Fibroblast of lung (primary cell): ENCODE measurements at regions not wholly inside any gene's neighbourhood (a gene's known extent, or its start where the extent isn't known, plus 50 kb on each side); places are given as distances from the start of the nearest gene placed in this dataset.
A peak's percentile ranks its signal among the peaks of the same experiment; 100 is the strongest.

Source experiments
- DNase-seq, 2 donors: peaks; one replicate each; pipeline versions ENCODE4 v3.0.0 to v3.0.0-alpha.2; 2010; ENCODE audit warnings: low read depth in 2 of 2
- H2AFZ ChIP-seq: 2 replicates; pipeline ENCODE4 v1.5.1; 2012; ENCODE audit warnings: low read length, control low read depth, inconsistent platforms
- H3K27ac ChIP-seq: 2 replicates; pipeline ENCODE4 v1.5.1; 2011; ENCODE audit warnings: low read length, control low read depth; ENCODE audit not compliant: insufficient read depth
- H3K27me3 ChIP-seq: 2 replicates; pipeline ENCODE4 v1.5.1; 2011; ENCODE audit warnings: mild to moderate bottlenecking, low read length; ENCODE audit not compliant: control insufficient read depth, insufficient read depth
- H3K36me3 ChIP-seq: 2 replicates; pipeline ENCODE4 v1.5.1; 2011; ENCODE audit warnings: low read length; ENCODE audit not compliant: control insufficient read depth, insufficient read depth
- H3K4me1 ChIP-seq: 2 replicates; pipeline ENCODE4 v1.5.1; 2011; ENCODE audit warnings: low read length; ENCODE audit not compliant: control insufficient read depth, insufficient read depth; ENCODE audit errors: extremely low read depth
- H3K4me2 ChIP-seq: 2 replicates; pipeline ENCODE4 v1.5.1; 2011; ENCODE audit warnings: low read length, control low read depth; ENCODE audit not compliant: insufficient read depth; ENCODE audit errors: extremely low read depth
- H3K4me3 ChIP-seq, 4 experiments: fragments of 200-600 bp in 1 of 4; sonication (generic) in 1 of 4; replicated peaks in 1 of 4; 2 replicates each; pipeline ENCODE4 v1.5.1; 2011 to 2016; ENCODE audit warnings: low read length in 4 of 4, low read depth in 3 of 4, mild to moderate bottlenecking in 3 of 4, control low read depth in 2 of 4, inconsistent platforms in 1 of 4, mixed read lengths in 1 of 4; ENCODE audit not compliant: insufficient read depth in 1 of 4; ENCODE audit errors: control extremely low read depth in 1 of 4
- H3K79me2 ChIP-seq: 2 replicates; pipeline ENCODE4 v1.5.1; 2012; ENCODE audit warnings: mild to moderate bottlenecking, low read length, inconsistent platforms; ENCODE audit not compliant: control insufficient read depth, insufficient read depth
- H3K9ac ChIP-seq: 2 replicates; pipeline ENCODE4 v1.5.1; 2011; ENCODE audit warnings: mild to moderate bottlenecking, low read length, control low read depth; ENCODE audit not compliant: insufficient read depth
- H3K9me3 ChIP-seq: 2 replicates; pipeline ENCODE4 v1.5.1; 2012; ENCODE audit warnings: low read depth, low read length; ENCODE audit not compliant: control insufficient read depth, insufficient read depth
- H4K20me1 ChIP-seq: 2 replicates; pipeline ENCODE4 v1.5.1; 2011; ENCODE audit warnings: low read length; ENCODE audit not compliant: control insufficient read depth, insufficient read depth; ENCODE audit errors: extremely low read depth
- EZH2 ChIP-seq: IDR thresholded peaks from 2 replicates; pipeline ENCODE4 v1.5.1; 2012; ENCODE audit warnings: low read length, control low read depth, mild to moderate bottlenecking; ENCODE audit errors: missing control alignments
- TF ChIP-seq, protein P1 (sequence below), 2 donors: IDR thresholded peaks in 1 of 2; conservative IDR thresholded peaks in 1 of 2; 1 replicate in 1 of 2; 2 replicates in 1 of 2; pipeline ENCODE4 v1.5.1; 2011 to 2012; ENCODE audit warnings: low read length in 2 of 2, control low read depth in 1 of 2, inconsistent platforms in 1 of 2, low read depth in 1 of 2, mild to moderate bottlenecking in 1 of 2

DNA sequence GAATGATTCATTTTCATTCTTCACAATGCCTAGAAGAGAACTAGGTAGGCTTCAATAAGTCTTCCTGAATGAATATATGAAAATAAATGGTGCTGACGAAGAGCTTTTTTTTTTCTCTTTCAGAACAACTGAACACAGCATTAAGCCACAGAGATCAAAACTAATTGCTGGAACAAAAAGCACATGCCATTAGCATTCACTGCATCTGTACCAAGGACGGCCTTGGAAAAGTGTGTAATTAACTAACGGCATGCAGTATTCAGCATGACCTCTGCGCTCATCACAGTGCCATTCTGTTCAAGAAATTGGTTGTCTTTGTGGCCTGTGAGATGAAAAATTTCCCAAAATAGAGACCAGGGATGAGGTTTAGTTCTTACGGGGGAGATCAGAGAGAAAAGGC is 99.3 kb downstream of the NUDT12 start:
- TF ChIP-seq EZH2, result no peak
- TF ChIP-seq, protein P1, sequence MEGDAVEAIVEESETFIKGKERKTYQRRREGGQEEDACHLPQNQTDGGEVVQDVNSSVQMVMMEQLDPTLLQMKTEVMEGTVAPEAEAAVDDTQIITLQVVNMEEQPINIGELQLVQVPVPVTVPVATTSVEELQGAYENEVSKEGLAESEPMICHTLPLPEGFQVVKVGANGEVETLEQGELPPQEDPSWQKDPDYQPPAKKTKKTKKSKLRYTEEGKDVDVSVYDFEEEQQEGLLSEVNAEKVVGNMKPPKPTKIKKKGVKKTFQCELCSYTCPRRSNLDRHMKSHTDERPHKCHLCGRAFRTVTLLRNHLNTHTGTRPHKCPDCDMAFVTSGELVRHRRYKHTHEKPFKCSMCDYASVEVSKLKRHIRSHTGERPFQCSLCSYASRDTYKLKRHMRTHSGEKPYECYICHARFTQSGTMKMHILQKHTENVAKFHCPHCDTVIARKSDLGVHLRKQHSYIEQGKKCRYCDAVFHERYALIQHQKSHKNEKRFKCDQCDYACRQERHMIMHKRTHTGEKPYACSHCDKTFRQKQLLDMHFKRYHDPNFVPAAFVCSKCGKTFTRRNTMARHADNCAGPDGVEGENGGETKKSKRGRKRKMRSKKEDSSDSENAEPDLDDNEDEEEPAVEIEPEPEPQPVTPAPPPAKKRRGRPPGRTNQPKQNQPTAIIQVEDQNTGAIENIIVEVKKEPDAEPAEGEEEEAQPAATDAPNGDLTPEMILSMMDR (conservative IDR thresholded peaks at IDR 0.05 in 1 of 2, IDR thresholded peaks at IDR 0.05 in 1 of 2; ENCODE audit: low read depth in 1 of 2, low read length in 2 of 2), result no peak
- H3K36me3 ChIP-seq, result no peaks in the 10 kb centered on the region
- no peak overlapping the region for H3K4me2 ChIP-seq
- H3K9ac ChIP-seq, result no peak overlapping the region
- no peaks in the 10 kb centered on the region for H3K79me2 ChIP-seq
- H3K9me3 ChIP-seq, result no peaks in the 10 kb centered on the region
- H3K4me1 ChIP-seq, result peaks cover 6% of the 10 kb centered on the region
- H2AFZ ChIP-seq, result no peak overlapping the region
- peak in 1 of 2 donors; percentile 32 for DNase-seq
- no peak overlapping the region for H3K4me3 ChIP-seq
- H3K27ac ChIP-seq, result no peak overlapping the region
- H4K20me1 ChIP-seq, result no peaks in the 10 kb centered on the region
- H3K27me3 ChIP-seq, result no peaks in the 10 kb centered on the region

DNA sequence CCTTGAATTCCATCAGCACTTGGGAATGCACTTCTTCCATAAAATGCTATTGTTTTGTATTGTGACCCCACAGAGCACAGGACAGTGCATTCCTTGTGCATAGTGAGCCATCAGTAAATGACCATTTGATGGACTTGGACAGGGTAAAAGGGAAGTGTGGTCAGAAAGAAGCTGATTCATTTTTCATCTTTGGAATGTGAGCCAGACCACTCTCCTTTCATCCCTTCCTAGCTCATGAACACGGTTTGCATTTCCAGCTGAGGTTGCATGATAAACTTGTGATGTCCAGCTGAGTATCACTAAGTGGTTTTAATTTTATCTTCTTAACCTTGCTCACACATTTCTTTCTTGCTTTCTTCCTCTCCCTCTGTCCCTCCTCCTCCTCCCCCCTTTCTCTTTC is 101.3 kb downstream of the NUDT12 start:
- Histone ChIP-seq H3K9me3 (no peaks in the 10 kb centered on the region), H3K4me2 (peak overlapping the region; percentile 32)

DNA sequence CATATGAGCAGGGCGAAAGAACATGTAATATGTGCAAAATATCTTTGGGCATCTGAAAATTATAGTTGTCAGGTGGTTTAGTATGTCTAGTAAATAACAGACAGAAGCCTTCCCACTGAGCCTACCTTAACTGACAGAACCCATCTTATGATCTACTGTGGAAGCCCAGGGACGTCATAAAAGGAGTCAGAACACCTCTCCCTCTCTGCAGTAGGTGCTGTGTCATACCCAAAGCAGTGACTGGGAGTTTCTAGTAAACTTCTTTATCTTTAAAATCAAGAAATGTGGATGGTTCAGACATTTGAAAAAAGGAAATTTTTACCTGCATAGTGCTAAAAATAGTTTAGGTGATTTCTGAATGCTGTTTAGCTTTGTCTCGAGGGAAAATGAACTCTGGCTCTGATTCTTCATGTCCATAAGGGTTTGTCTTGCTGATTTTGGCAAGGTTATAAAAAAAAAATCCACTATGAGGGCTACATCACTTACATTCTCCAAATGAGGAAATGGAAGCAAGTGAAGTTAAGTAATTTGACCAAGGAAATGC is 104.0 kb downstream of the NUDT12 start:
- Histone ChIP-seq H3K4me2 (no peak overlapping the region), H3K9ac (no peak overlapping the region), H2AFZ (no peak overlapping the region), H3K9me3 (no peaks in the 10 kb centered on the region), H3K4me1 (peaks cover 5% of the 10 kb centered on the region), H4K20me1 (no peaks in the 10 kb centered on the region), H3K27me3 (no peaks in the 10 kb centered on the region), H3K4me3 (no peak overlapping the region), H3K27ac (no peak overlapping the region), H3K79me2 (no peaks in the 10 kb centered on the region), H3K36me3 (no peaks in the 10 kb centered on the region)
- TF ChIP-seq, protein P1 (conservative IDR thresholded peaks at IDR 0.05 in 1 of 2, IDR thresholded peaks at IDR 0.05 in 1 of 2; ENCODE audit: low read depth in 1 of 2, low read length in 2 of 2), result no peak
- no peak for TF ChIP-seq EZH2
- peak in 1 of 2 donors; percentile 38 for DNase-seq

More for the DNA sequence above, 101.3 kb downstream of the NUDT12 start:
- H3K27me3 ChIP-seq, result no peaks in the 10 kb centered on the region
- no peaks in the 10 kb centered on the region for H3K36me3 ChIP-seq
- DNase-seq, result peak in 1 of 2 donors; percentile 96
- no peak overlapping the region for H3K9ac ChIP-seq
- H2AFZ ChIP-seq, result no peak overlapping the region
- no peaks in the 10 kb centered on the region for H3K79me2 ChIP-seq
- H4K20me1 ChIP-seq, result no peaks in the 10 kb centered on the region
- H3K27ac ChIP-seq, result no peak overlapping the region
- H3K4me3 ChIP-seq, result no peak overlapping the region
- peaks cover 5% of the 10 kb centered on the region for H3K4me1 ChIP-seq
- TF ChIP-seq, protein P1 (conservative IDR thresholded peaks at IDR 0.05 in 1 of 2, IDR thresholded peaks at IDR 0.05 in 1 of 2; ENCODE audit: low read depth in 1 of 2, low read length in 2 of 2), result no peak
- TF ChIP-seq EZH2, result no peak
